ENCODE measurements at regions not wholly inside any gene's neighbourhood (a gene's known extent, or its start where the extent isn't known, plus 50 kb on each side); places are given as distances from the start of the nearest gene placed in this dataset.
A peak's percentile ranks its signal among the peaks of the same experiment; 100 is the strongest.
"Not testable (repeated sequence)": the region's sequence is repeated elsewhere in the genome, so short reads cannot be mapped to it uniquely, and the experiment has no call there.

DNA sequence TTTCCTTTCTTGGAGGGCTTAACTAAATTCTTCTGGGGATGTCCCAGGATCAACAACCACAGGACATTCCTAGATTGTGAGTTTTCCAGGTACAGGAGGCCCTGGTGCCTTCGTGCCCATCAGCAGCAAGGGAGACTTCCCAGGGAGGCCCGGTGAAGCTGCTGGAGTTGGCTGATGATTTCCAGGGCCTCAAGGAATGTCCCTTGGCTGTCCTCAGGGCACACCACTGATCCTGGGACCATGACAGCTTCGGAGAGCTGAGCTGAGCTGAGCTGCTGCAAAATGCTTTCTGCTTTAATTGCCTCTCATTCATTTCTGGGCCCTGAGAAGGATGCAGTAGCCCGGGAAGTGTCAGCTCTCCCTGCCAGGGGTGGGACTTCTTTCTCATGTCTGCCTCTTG is 79.4 kb upstream of the ALDH3B2 start:
- H3K36me3 ChIP-seq; H3K9me3 ChIP-seq; H3K27ac ChIP-seq; H3K4me1 ChIP-seq; H3K27me3 ChIP-seq; H3K4me3 ChIP-seq; intact Hi-C loops (cut with DNase I; ENCODE audit: low total_unique reads); DNase-seq (ENCODE audit: low spot score in 2 of 2): not testable (repeated sequence)

- intact Hi-C loops (cut with DNase I; ENCODE audit: low total_unique reads): no loop called here
- Histone ChIP-seq H3K9me3 (no peaks in the 10 kb centered on the region), H3K4me3 (no peak overlapping the region), H3K4me1 (no peaks in the 10 kb centered on the region), H3K27ac (no peak overlapping the region), H3K36me3 (no peaks in the 10 kb centered on the region), H3K27me3 (no peaks in the 10 kb centered on the region)
- DNase-seq (ENCODE audit: low spot score in 2 of 2): no peak
- no peak for TF ChIP-seq POLR2A (IDR thresholded peaks at IDR 0.05)
- no peak for TF ChIP-seq POLR2AphosphoS5 (IDR thresholded peaks at IDR 0.05)
- TF ChIP-seq CTCF (IDR thresholded peaks at IDR 0.05): no peak
Measured at GRCh38 chr11:67745181-67745726, 70.8 kb upstream of the ALDH3B2 start.

DNA sequence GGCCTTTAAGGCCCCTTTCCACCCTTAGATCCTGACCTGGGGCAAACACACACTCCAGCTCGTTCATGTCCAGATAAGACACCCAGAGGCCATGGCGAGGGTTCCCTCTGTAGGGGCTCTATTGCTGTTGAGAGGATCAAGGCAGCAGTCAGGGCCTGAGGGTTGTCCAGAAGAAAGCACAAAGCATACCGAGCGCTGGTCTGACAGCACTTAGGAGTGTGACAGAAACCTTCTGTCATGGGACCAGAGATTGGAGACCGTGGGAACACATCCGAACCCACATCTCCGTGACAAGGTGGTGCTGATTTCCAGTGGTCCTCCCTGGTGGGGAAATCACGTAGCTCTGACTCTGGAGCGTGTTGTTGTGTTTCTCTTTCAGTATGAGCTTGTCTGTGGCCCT is 69.8 kb upstream of the ALDH3B2 start:
- DNase-seq (ENCODE audit: low spot score in 2 of 2); H3K4me1 ChIP-seq; H3K4me3 ChIP-seq; intact Hi-C loops (cut with DNase I; ENCODE audit: low total_unique reads); H3K27ac ChIP-seq; H3K9me3 ChIP-seq; H3K27me3 ChIP-seq; H3K36me3 ChIP-seq: not testable (repeated sequence)

- H3K36me3 ChIP-seq; H3K9me3 ChIP-seq; DNase-seq (ENCODE audit: low spot score in 2 of 2); H3K27ac ChIP-seq; H3K27me3 ChIP-seq; H3K4me1 ChIP-seq; intact Hi-C loops (cut with DNase I; ENCODE audit: low total_unique reads); H3K4me3 ChIP-seq: not testable (repeated sequence)
Measured at GRCh38 chr11:67738231-67738630, 63.8 kb upstream of the ALDH3B2 start.

- H3K36me3 ChIP-seq; H3K27ac ChIP-seq; DNase-seq (ENCODE audit: low spot score in 2 of 2); H3K4me1 ChIP-seq; intact Hi-C loops (cut with DNase I; ENCODE audit: low total_unique reads); H3K9me3 ChIP-seq; H3K27me3 ChIP-seq; H3K4me3 ChIP-seq: not testable (repeated sequence)
Measured at GRCh38 chr11:67737562-67738080, 63.2 kb upstream of the ALDH3B2 start.

DNA sequence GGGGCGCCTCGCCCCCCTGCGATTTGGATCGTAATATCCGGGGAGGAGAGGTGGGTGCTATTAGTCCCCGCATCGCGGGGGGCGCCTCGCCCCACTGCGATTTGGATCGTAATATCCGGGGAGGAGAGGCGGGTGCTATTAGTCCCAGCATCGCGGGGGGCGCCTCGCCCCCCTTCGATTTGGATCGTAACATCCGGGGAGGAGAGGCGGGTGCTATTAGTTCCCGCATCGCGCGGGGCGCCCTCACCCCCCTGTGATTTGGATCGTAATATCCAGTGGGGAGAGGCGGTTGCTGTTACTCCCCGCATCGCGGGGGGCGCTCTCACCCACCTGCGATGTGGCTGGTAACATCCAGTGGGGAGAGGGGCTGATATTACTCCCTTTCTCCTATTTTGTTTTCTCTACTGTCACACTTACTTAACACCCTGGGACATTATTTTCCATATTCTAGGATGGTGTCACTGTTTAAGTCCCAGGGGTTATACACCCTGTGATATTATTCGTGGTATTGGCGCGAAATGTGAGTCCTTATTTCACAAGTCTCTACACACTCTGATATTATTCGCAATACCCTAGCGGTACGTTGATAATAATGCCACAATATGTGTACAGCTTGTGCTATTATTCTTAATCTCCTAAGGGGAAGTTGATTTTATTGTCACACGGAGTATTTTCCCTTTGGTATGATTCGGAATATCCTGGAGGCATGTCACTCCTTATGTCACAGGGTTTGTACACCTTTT is 57.8 kb upstream of the ALDH3B2 start:
- intact Hi-C loops (cut with DNase I; ENCODE audit: low total_unique reads): no loop called here

More for the DNA sequence above, 57.8 kb upstream of the ALDH3B2 start:
- DNase-seq (ENCODE audit: low spot score in 2 of 2): peak in 1 of 2 donors; percentile 37
- H3K27ac ChIP-seq: no peak overlapping the region
- H3K36me3 ChIP-seq: no peaks in the 10 kb centered on the region
- TF ChIP-seq POLR2AphosphoS5 (IDR thresholded peaks at IDR 0.05) (no peak), POLR2A (IDR thresholded peaks at IDR 0.05) (no peak), CTCF (IDR thresholded peaks at IDR 0.05) (no peak)
- H3K9me3 ChIP-seq: no peaks in the 10 kb centered on the region
- peak overlapping the region in 2 of 3 donors; percentile 38 to 43 for H3K4me3 ChIP-seq
- no peaks in the 10 kb centered on the region for H3K4me1 ChIP-seq
- H3K27me3 ChIP-seq: peaks cover 0 to 4% of the 10 kb centered on the region in 2 donors
